Astrocyte (in vitro differentiated cells and primary cell): ENCODE measurements at regions not wholly inside any gene's neighbourhood (a gene's known extent, or its start where the extent isn't known, plus 50 kb on each side); places are given as distances from the start of the nearest gene placed in this dataset.

Experiments
- DNase-seq: peaks from one replicate; pipeline ENCODE4 v3.0.0-alpha.2; 2010; ENCODE audit warnings: low read depth
- FAIRE-seq: peaks from 2 replicates; lab custom pipeline; 2011; peaks lifted over from hg19 to GRCh38; lab: Jason Lieb, UNC
- H2AFZ ChIP-seq: 2 replicates; pipeline ENCODE4 v1.6.0; 2012; ENCODE audit warnings: low read depth, low read length, inconsistent platforms
- H3K27ac ChIP-seq: 2 replicates; pipeline ENCODE4 v1.5.1; 2011; ENCODE audit warnings: low read depth, low read length, inconsistent platforms
- H3K27me3 ChIP-seq: 2 replicates; pipeline ENCODE4 v1.6.0; 2011; ENCODE audit warnings: low read length, inconsistent platforms; ENCODE audit not compliant: insufficient read depth
- H3K36me3 ChIP-seq: 2 replicates; pipeline ENCODE4 v1.5.1; 2011; ENCODE audit warnings: low read length, inconsistent platforms; ENCODE audit not compliant: insufficient read depth
- H3K4me1 ChIP-seq: 2 replicates; pipeline ENCODE4 v1.5.1; 2011; ENCODE audit warnings: low read length, inconsistent platforms; ENCODE audit not compliant: insufficient read depth
- H3K4me2 ChIP-seq: 2 replicates; pipeline ENCODE4 v1.6.0; 2012; ENCODE audit warnings: low read length, inconsistent platforms
- H3K4me3 ChIP-seq: 2 replicates; pipeline ENCODE4 v1.5.1; 2011; ENCODE audit warnings: low read depth, mild to moderate bottlenecking, low read length, inconsistent platforms; ENCODE audit not compliant: insufficient read depth
- H3K79me2 ChIP-seq: 2 replicates; pipeline ENCODE4 v1.6.0; 2012; ENCODE audit warnings: mild to moderate bottlenecking, low read length, inconsistent platforms; ENCODE audit not compliant: insufficient read depth
- H3K9ac ChIP-seq: 2 replicates; pipeline ENCODE4 v1.6.0; 2012; ENCODE audit warnings: mild to moderate bottlenecking, low read length, inconsistent platforms
- H3K9me3 ChIP-seq: 2 replicates; pipeline ENCODE4 v1.5.1; 2012; ENCODE audit warnings: low read depth, mild to moderate bottlenecking, low read length, inconsistent platforms; ENCODE audit not compliant: insufficient read depth
- H4K20me1 ChIP-seq: 2 replicates; pipeline ENCODE4 v1.6.0; 2012; ENCODE audit warnings: low read length, inconsistent platforms; ENCODE audit not compliant: insufficient read depth
- H3K27ac Mint-ChIP-seq: one replicate; pipeline ENCODE4 v1.8.0; 2021; ENCODE audit warnings: mild to moderate bottlenecking, mixed read lengths; ENCODE audit not compliant: unreplicated experiment
- H3K27me3 Mint-ChIP-seq: one replicate; pipeline ENCODE4 v1.8.0; 2021; ENCODE audit warnings: low read depth, mixed read lengths; ENCODE audit not compliant: unreplicated experiment
- H3K36me3 Mint-ChIP-seq: one replicate; pipeline ENCODE4 v1.8.0; 2021; ENCODE audit warnings: low read depth, mixed read lengths; ENCODE audit not compliant: unreplicated experiment
- H3K4me1 Mint-ChIP-seq: one replicate; pipeline ENCODE4 v1.8.0; 2021; ENCODE audit warnings: low read depth, mixed read lengths; ENCODE audit not compliant: unreplicated experiment
- H3K4me3 Mint-ChIP-seq: one replicate; pipeline ENCODE4 v1.8.0; 2021; ENCODE audit warnings: mild to moderate bottlenecking, moderate library complexity, mixed read lengths; ENCODE audit not compliant: unreplicated experiment
- H3K9me3 Mint-ChIP-seq: one replicate; pipeline ENCODE4 v1.8.0; 2021; ENCODE audit warnings: mild to moderate bottlenecking, mixed read lengths; ENCODE audit not compliant: unreplicated experiment
- EZH2 ChIP-seq: IDR thresholded peaks from 2 replicates; pipeline ENCODE4 v1.6.1; 2012; ENCODE audit warnings: mild to moderate bottlenecking, low read length, inconsistent platforms; ENCODE audit not compliant: insufficient read depth
- TF ChIP-seq, protein P1 (sequence below): IDR thresholded peaks from 2 replicates; pipeline ENCODE4 v1.5.1; 2011; ENCODE audit warnings: low read depth, mild to moderate bottlenecking, inconsistent platforms, low read length, moderate library complexity; ENCODE audit not compliant: insufficient read depth

DNA sequence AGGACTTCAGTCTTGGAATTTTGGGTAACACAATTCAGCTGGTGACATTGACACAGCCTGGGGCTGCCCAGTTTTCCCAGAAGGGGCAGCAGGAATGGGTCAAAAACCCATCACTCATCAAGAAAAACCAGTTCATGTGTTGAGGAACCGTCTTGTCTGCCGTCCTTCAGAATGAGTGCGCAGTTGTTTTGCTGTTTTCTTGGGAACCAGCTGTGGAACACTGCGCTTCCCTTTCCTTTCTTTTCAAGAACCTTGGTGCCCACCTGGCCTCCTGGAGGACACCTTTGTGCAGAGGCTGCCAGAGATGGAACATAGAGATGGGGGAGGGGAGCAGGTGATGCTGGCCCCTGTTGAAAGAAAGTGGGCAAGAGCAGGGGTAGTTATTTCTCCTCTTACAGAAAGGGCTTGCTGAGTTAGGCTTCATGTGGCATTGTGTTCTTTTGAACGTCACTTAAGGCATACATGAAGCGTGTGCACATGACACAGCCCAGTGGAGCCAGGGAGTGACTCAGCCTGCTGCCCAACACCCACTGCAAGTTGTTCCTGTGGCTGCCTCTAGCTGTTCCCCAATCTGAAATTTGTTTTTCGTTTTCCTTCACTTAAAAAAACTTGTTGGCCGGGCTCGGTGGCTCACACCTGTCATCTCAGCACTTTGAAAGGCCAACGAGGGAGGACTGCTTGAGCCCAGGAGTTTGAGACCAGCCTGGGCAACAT, 87.4 kb upstream of the TNS3 start:
- Histone ChIP-seq H3K79me2 (no peaks in the 10 kb centered on the region), H3K4me1 (peaks cover 19% of the 10 kb centered on the region), H3K36me3 (no peaks in the 10 kb centered on the region), H4K20me1 (no peaks in the 10 kb centered on the region), H3K4me2 (peak overlapping the region; percentile 71), H3K4me3 (no peak overlapping the region), H2AFZ (peak overlapping the region; percentile 27), H3K27me3 (no peaks in the 10 kb centered on the region), H3K9ac (peak overlapping the region; percentile 60), H3K9me3 (no peaks in the 10 kb centered on the region), H3K27ac (peak overlapping the region; percentile 79)
- Mint-ChIP-seq H3K27me3 (no peaks in the 10 kb centered on the region), H3K4me1 (peaks cover 33% of the 10 kb centered on the region), H3K9me3 (peaks cover 2% of the 10 kb centered on the region), H3K36me3 (no peaks in the 10 kb centered on the region), H3K4me3 (no peak overlapping the region), H3K27ac (peak overlapping the region; percentile 97)
- DNase-seq (peak; percentile 96), FAIRE-seq (peak; percentile 84)
- TF ChIP-seq, protein P1, sequence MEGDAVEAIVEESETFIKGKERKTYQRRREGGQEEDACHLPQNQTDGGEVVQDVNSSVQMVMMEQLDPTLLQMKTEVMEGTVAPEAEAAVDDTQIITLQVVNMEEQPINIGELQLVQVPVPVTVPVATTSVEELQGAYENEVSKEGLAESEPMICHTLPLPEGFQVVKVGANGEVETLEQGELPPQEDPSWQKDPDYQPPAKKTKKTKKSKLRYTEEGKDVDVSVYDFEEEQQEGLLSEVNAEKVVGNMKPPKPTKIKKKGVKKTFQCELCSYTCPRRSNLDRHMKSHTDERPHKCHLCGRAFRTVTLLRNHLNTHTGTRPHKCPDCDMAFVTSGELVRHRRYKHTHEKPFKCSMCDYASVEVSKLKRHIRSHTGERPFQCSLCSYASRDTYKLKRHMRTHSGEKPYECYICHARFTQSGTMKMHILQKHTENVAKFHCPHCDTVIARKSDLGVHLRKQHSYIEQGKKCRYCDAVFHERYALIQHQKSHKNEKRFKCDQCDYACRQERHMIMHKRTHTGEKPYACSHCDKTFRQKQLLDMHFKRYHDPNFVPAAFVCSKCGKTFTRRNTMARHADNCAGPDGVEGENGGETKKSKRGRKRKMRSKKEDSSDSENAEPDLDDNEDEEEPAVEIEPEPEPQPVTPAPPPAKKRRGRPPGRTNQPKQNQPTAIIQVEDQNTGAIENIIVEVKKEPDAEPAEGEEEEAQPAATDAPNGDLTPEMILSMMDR, result no peak
- no peak for TF ChIP-seq EZH2

GRCh38 chr7:47666164-47666862, 84.4 kb upstream of the TNS3 start:
- peak overlapping the region; percentile 54 for H3K27ac ChIP-seq
- no peaks in the 10 kb centered on the region for H3K9me3 Mint-ChIP-seq
- H3K9ac ChIP-seq, result peak overlapping the region; percentile 13

More at GRCh38 chr7:47666164-47666862, 84.4 kb upstream of the TNS3 start:
- DNase-seq (peak; percentile 71), FAIRE-seq (no peak)
- no peak overlapping the region for H3K4me3 ChIP-seq
- TF ChIP-seq EZH2, result no peak
- TF ChIP-seq, protein P1, result no peak
- H2AFZ ChIP-seq, result no peak overlapping the region
- H3K27me3 ChIP-seq, result no peaks in the 10 kb centered on the region
- Mint-ChIP-seq H3K36me3 (no peaks in the 10 kb centered on the region), H3K27ac (peak overlapping the region; percentile 70), H3K27me3 (no peaks in the 10 kb centered on the region), H3K4me3 (no peak overlapping the region), H3K4me1 (peaks cover 36% of the 10 kb centered on the region)
- no peaks in the 10 kb centered on the region for H3K79me2 ChIP-seq
- peaks cover 19% of the 10 kb centered on the region for H3K4me1 ChIP-seq
- no peaks in the 10 kb centered on the region for H3K36me3 ChIP-seq
- no peaks in the 10 kb centered on the region for H4K20me1 ChIP-seq
- no peaks in the 10 kb centered on the region for H3K9me3 ChIP-seq
- H3K4me2 ChIP-seq, result no peak overlapping the region
